ENCODE measurements at regions not wholly inside any gene's neighbourhood (a gene's known extent, or its start where the extent isn't known, plus 50 kb on each side); places are given as distances from the start of the nearest gene placed in this dataset.

GRCh38 chr13:107573184-107573583 is 642.2 kb downstream of the LIG4 start:
- no peak for DNase-seq (ENCODE audit: low read depth in 2 of 2)

DNA sequence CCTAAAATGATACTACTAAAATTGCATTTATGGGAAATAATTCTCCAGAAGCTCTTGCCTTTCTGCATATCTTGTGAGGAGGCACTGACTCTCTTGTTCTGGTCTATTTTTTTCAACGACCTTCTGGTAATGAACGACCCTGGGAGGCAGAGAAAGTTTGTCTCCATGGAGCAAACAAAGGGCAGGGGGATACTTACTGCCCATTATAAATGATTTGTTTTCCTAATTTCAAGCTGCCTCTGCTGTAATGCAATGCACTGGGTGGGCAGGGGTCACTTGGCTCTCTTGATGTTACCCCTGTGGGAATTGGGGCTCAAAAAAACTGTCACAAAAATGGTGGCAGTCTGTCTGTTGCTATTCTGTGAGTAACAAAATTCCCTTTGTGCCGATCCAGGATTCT is 643.2 kb downstream of the LIG4 start:
- DNase-seq (ENCODE audit: low read depth in 2 of 2), result no peak

GRCh38 chr13:107568181-107568580 is 647.2 kb downstream of the LIG4 start:
- no peak for DNase-seq (ENCODE audit: low read depth in 2 of 2)

- no peak for DNase-seq (ENCODE audit: low read depth in 2 of 2)
Observed at GRCh38 chr13:107563099-107563925, 652.0 kb downstream of the LIG4 start.

- no peak for DNase-seq (ENCODE audit: low read depth in 2 of 2)
Observed at GRCh38 chr13:107562203-107562602, 653.1 kb downstream of the LIG4 start.

- DNase-seq (ENCODE audit: low read depth in 2 of 2), result no peak
Observed at GRCh38 chr13:107554460-107554859, 660.9 kb downstream of the LIG4 start.

DNA sequence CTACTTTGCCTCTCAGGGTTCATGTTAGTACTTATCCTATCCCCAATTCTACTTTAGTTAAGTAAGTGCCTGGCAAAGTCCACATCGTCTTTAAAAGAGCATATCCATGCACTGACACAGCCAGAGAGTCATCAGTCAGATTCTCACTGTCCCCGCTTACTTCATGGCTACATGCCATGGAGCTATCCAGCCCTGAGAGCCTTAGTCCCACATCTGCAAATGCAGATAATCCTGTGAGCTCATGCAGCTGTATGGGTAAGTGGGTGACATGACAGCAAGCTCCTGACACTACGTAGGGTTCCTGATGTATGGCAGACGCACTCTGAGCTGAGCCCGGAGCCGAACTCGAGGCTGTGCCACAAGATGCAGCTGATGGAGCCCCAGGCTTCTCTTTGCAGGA is 661.5 kb downstream of the LIG4 start:
- DNase-seq (ENCODE audit: low read depth in 2 of 2), result no peak

GRCh38 chr13:107551521-107551920 is 663.8 kb downstream of the LIG4 start:
- DNase-seq (ENCODE audit: low read depth in 2 of 2), result no peak

GRCh38 chr13:107548338-107548737 is 667.0 kb downstream of the LIG4 start:
- DNase-seq (ENCODE audit: low read depth in 2 of 2), result no peak

DNA sequence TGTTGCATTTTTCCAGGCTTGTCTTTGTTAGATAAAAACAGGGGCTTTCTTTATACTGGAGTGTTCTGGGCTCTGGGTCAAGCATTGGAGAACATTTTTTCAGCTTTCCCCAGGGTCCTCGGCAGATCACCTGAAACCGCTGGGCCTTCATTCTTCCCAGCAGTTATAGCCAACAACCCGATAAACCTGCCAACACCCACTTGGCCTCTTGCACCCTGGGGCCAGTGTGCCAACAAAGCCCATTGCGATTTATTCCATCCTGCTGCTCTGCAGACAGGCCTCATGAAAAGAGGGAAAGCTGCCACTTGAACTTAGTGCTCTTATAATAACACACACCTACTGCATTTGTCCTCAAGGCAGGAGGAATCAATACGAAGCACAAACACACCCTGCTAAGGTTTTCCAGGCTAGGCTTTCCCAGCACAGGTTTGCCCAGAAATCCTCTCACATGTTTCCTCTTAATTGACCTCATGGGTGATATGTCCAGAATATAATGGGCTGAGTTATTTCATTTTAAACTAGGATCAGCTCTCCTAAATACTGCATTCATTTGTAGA is 669.3 kb downstream of the LIG4 start:
- no peak for DNase-seq (ENCODE audit: low read depth in 2 of 2)

DNA sequence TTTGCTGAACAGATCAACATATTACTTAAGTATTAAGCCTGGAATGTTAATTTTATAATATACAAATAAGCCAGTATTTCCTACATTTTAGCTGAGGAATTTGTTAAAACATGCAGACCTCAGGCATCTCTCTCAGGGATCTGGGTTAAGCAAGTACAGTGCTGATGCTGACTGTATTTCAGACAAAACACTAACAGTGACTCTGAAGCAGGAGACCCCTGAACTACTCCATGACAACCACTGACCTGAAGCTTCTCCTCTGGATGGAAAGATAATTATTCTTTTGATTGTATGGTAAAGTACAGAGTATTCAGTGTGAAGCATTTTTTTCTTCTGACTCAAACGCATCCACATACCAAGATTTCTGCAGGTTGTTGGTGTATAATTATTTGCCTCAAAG is 680.8 kb downstream of the LIG4 start:
- no peak for DNase-seq (ENCODE audit: low read depth in 2 of 2)

DNA sequence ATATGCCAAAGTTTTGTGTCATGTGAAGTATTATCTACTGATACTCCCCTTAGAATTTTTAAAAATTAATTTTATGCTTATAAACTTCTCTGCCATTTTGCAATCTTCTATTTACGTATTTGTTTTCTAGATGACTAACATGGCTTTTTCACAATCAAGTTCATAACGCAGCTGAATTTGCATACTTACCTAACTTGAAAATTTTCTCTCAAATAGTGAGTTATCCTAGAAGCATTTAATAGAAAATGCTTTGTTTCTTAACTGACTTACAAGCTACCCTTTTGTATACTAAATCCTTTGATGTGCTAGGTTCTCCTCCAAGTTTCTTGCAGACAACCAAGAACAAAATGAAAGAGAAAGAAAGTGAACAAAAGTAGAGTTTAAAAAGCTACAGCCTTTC is 683.5 kb downstream of the LIG4 start:
- no peak for DNase-seq (ENCODE audit: low read depth in 2 of 2)

GRCh38 chr13:107531180-107531579 is 684.2 kb downstream of the LIG4 start:
- DNase-seq (ENCODE audit: low read depth in 2 of 2), result no peak

GRCh38 chr13:107529035-107529434 is 686.3 kb downstream of the LIG4 start:
- DNase-seq (ENCODE audit: low read depth in 2 of 2), result no peak

- DNase-seq (ENCODE audit: low read depth in 2 of 2), result no peak
Observed at GRCh38 chr13:107518780-107519179, 696.6 kb downstream of the LIG4 start.

GRCh38 chr13:107518292-107518691 is 697.0 kb downstream of the LIG4 start:
- no peak for DNase-seq (ENCODE audit: low read depth in 2 of 2)

- no peak for DNase-seq (ENCODE audit: low read depth in 2 of 2)
Observed at GRCh38 chr13:107516517-107516916, 698.8 kb downstream of the LIG4 start.

- no peak for DNase-seq (ENCODE audit: low read depth in 2 of 2)
Observed at GRCh38 chr13:107512551-107512950, 702.8 kb downstream of the LIG4 start.

GRCh38 chr13:107497661-107498060 is 717.7 kb downstream of the LIG4 start:
- DNase-seq (ENCODE audit: low read depth in 2 of 2), result no peak

DNA sequence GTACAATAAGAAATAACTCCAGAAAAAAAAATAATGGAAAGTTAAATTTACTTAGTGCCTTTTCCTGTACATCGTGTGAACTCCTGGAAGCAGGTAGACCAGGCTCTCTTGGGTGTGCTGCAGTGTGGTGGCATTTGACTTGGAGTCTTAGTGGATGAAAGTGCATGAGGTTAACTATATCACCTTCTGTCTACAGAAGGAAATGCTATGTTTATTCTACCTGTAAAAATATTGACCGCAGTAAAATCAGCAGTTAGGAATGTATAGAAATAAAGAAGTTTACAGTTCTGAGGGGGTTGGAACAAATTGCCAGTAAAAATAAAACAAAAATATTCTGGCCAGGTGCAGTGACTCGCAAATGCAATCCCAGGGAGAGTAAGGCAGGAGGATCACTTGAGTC is 722.1 kb downstream of the LIG4 start:
- DNase-seq (ENCODE audit: low read depth in 2 of 2), result no peak

- DNase-seq (ENCODE audit: low read depth in 2 of 2), result no peak
Observed at GRCh38 chr13:107482688-107483087, 732.6 kb downstream of the LIG4 start.

DNA sequence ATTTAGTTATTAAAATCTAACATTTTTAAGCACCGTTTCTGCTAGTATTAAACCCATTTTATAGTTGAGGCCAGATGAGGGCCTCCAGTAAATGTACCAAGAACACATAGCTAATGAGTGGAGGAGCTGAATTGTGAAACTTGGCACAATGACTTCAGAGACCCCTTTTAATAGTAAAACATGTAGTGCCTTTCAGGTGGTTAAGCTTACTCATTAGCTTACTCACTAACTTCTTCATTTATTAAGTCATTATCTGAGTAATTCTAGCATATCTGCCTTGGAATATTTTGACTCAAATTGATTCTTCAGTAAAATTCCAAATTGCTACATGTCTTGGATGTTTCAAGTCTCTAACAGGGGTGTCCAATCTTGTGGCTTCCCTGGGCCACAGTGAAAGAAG is 735.2 kb downstream of the LIG4 start:
- no peak for DNase-seq (ENCODE audit: low read depth in 2 of 2)

DNA sequence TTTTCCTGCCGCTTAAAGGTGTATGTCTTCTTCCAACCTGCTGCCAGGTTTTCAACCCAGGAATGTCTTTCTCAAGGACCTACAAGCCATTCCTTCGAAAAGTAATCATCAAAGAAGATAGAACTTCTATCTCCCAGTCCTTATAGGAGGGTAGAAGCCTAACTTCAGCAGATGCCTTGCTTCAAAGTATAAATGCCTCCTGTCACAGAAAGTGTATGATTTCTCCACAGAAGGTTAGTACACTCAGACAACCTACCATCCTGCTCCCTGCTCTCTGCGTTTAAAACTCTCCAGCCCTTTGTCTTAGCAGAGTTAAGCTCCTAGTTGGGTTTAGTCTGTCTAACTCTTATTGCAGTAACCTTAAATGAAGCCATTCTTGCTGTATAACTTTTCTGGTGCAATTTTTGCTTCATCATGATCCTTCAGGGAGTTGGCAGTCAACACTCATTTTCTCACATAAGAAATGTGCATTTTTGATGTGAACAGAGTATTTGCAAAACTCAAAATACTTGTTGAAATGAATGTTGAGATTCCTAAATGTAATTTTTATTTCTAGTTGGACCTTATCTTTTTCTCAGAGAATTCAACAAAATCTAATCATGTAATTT is 737.5 kb downstream of the LIG4 start:
- no peak for DNase-seq (ENCODE audit: low read depth in 2 of 2)
